K562 (cell line): ENCODE measurements at regions not wholly inside any gene's neighbourhood (a gene's known extent, or its start where the extent isn't known, plus 50 kb on each side); places are given as distances from the start of the nearest gene placed in this dataset.

Experiments
- ATAC-seq: fragments of 200-7000 bp; cut with Tn5 transposase; 3 replicates; pipeline ENCODE4 v1.9.1; 2020; ENCODE audit warnings: moderate library complexity
- BruUV-seq: library from RNA; stranded (reverse); fragments of 400-500 nt; replicated peaks from 2 replicates; lab custom pipeline; 2021; lab: Mats Ljungman, UMichigan
- CTCF ChIA-PET: fragments of 300-600 bp; formaldehyde crosslinking; extraction: SDS; loops from one replicate; lab custom pipeline; 2021; ENCODE audit warnings: low intra/inter-chr PET ratio; lab: Yijun Ruan, JAX
- POLR2A ChIA-PET: fragments of 300-600, 350-650 bp; sonication (Branson Sonifier 250); formaldehyde crosslinking; extraction: SDS; loops from one replicate; lab custom pipeline; 2021; ENCODE audit warnings: antibody characterized with exemption, inconsistent platforms; lab: Yijun Ruan, JAX
- DNase-seq, 4 experiments: peaks; one replicate each; pipeline versions ENCODE4 v3.0.0 to v3.0.0-alpha.2; 2011 to 2018; ENCODE audit warnings: low spot score in 3 of 4, mixed read lengths in 3 of 4; ENCODE audit errors: extremely low read depth in 1 of 4
- FAIRE-seq: peaks from 2 replicates; lab custom pipeline; 2011; peaks lifted over from hg19 to GRCh38; lab: Jason Lieb, UNC
- H2AFZ ChIP-seq: 2 replicates; pipeline ENCODE4 v1.6.0; 2011; ENCODE audit warnings: low read depth, low read length, control low read depth, inconsistent platforms
- H3K27ac ChIP-seq: fragments of 200-600 bp; 3 replicates; pipeline ENCODE4 v1.8.0; 2011; ENCODE audit warnings: low read depth, mild to moderate bottlenecking, control low read depth, inconsistent platforms, low read length, moderate library complexity, mixed read lengths; ENCODE audit errors: extremely low read depth
- H3K27me3 ChIP-seq, 2 experiments: fragments of 300-600 bp in 1 of 2; 2 replicates in 1 of 2; 3 replicates in 1 of 2; pipeline versions ENCODE4 v1.6.0 to v1.8.0; 2011; ENCODE audit warnings: inconsistent platforms in 2 of 2, low read length in 2 of 2, mild to moderate bottlenecking in 1 of 2, mixed read lengths in 1 of 2, moderate library complexity in 1 of 2; ENCODE audit not compliant: control insufficient read depth in 2 of 2, insufficient read depth in 2 of 2
- H3K36me3 ChIP-seq: fragments of 300-600 bp; 3 replicates; pipeline ENCODE4 v1.8.0; 2011; ENCODE audit warnings: mild to moderate bottlenecking, low read length, inconsistent platforms; ENCODE audit not compliant: control insufficient read depth, insufficient read depth
- H3K4me1 ChIP-seq, 2 experiments: fragments of 200-600 bp in 1 of 2; replicated peaks in 1 of 2; 2 replicates in 1 of 2; 3 replicates in 1 of 2; pipeline versions ENCODE4 v1.5.1 to v1.8.0; 2011; ENCODE audit warnings: inconsistent platforms in 2 of 2, low read length in 2 of 2, mild to moderate bottlenecking in 1 of 2, mixed read lengths in 1 of 2, moderate library complexity in 1 of 2; ENCODE audit not compliant: control insufficient read depth in 2 of 2, insufficient read depth in 2 of 2
- H3K4me2 ChIP-seq: 2 replicates; pipeline ENCODE4 v1.6.1; 2011; ENCODE audit warnings: low read length, control low read depth, inconsistent platforms, mixed read lengths; ENCODE audit not compliant: insufficient read depth
- H3K4me3 ChIP-seq: fragments of 200-600 bp; sonication (generic), shearing (Covaris generic); 2 replicates; pipeline ENCODE4 v1.5.1; 2016; ENCODE audit warnings: control low read depth, inconsistent platforms
- H3K79me2 ChIP-seq: fragments of 200-600 bp; 3 replicates; pipeline ENCODE4 v1.8.0; 2011; ENCODE audit warnings: low read length, inconsistent platforms; ENCODE audit not compliant: control insufficient read depth, insufficient read depth
- H3K9ac ChIP-seq, 2 experiments: 2 replicates each; pipeline versions ENCODE4 v1.6.0 to v1.6.1; 2011; ENCODE audit warnings: low read depth in 2 of 2, low read length in 2 of 2, control low read depth in 1 of 2, inconsistent platforms in 1 of 2, mild to moderate bottlenecking in 1 of 2, mixed read lengths in 1 of 2; ENCODE audit not compliant: insufficient read depth in 1 of 2
- H3K9me1 ChIP-seq: one replicate; pipeline ENCODE4 v1.6.0; 2011; ENCODE audit warnings: inconsistent platforms, mild to moderate bottlenecking, low read length, moderate library complexity; ENCODE audit not compliant: control insufficient read depth, insufficient read depth
- H3K9me3 ChIP-seq: replicated peaks from 2 replicates; pipeline ENCODE4 v1.5.1; 2011; ENCODE audit warnings: low read depth, low read length, inconsistent platforms; ENCODE audit not compliant: control insufficient read depth, insufficient read depth
- H4K20me1 ChIP-seq: replicated peaks from 2 replicates; pipeline ENCODE4 v1.6.1; 2011; ENCODE audit warnings: low read length, inconsistent platforms, mixed read lengths; ENCODE audit not compliant: control insufficient read depth, insufficient read depth
- CSDE1 ChIP-seq, 2 experiments: fragments of 450-650 bp; IDR thresholded peaks; 2 replicates each; pipeline ENCODE4 v1.6.1; 2016; ENCODE audit warnings: mild to moderate bottlenecking in 1 of 2
- MECOM ChIP-seq: fragments of 250-450 bp; sonication (Bioruptor Pico); IDR thresholded peaks from 2 replicates; pipeline ENCODE4 v1.8.0; 2022; ENCODE audit warnings: inconsistent platforms
- PCBP1 ChIP-seq: fragments of 200-400 bp; formaldehyde crosslinking; IDR thresholded peaks from 2 replicates; pipeline ENCODE4 v1.6.1; 2018; ENCODE audit warnings: mild to moderate bottlenecking, low read depth, low read length; ENCODE audit not compliant: poor library complexity, severe bottlenecking
- PML ChIP-seq: IDR thresholded peaks from 2 replicates; pipeline ENCODE4 v1.6.1; 2012; ENCODE audit warnings: low read length, inconsistent platforms
- POLR2H ChIP-seq: IDR thresholded peaks from 2 replicates; pipeline ENCODE4 v1.6.1; 2016; ENCODE audit warnings: missing genetic modification characterization, low read depth, mild to moderate bottlenecking, control low read depth, missing compliant biosample characterization, moderate library complexity
- SIN3B ChIP-seq: fragments of 450-650 bp; IDR thresholded peaks from 2 replicates; pipeline ENCODE4 v1.6.1; 2017; ENCODE audit warnings: low read depth, mild to moderate bottlenecking, moderate library complexity
- THRAP3 ChIP-seq: fragments of 450-650 bp; IDR thresholded peaks from 2 replicates; pipeline ENCODE4 v1.6.1; 2016; ENCODE audit warnings: mild to moderate bottlenecking, inconsistent platforms, borderline replicate concordance
- ZNF609 ChIP-seq: sonication (generic); formaldehyde crosslinking; IDR thresholded peaks from 2 replicates; pipeline ENCODE4 v1.8.1; 2023; ENCODE audit warnings: missing genetic modification reagents, mild to moderate bottlenecking, borderline replicate concordance
- ZNF668 ChIP-seq: fragments of 250-450 bp; sonication (Bioruptor Pico); IDR thresholded peaks from 2 replicates; pipeline ENCODE4 v1.8.0; 2022; ENCODE audit warnings: mild to moderate bottlenecking, inconsistent platforms
- WGBS: fragments of 100-300 bp; shearing (Covaris generic); methylation state at CpG from one replicate; pipeline ENCODE4 v1.1.6; 2016; ENCODE audit warnings: low coverage, mixed read lengths; ENCODE audit not compliant: insufficient coverage; ENCODE audit errors: missing lambda C conversion rate; 5-methylcytosine and 5-hydroxymethylcytosine counted together
- in situ Hi-C: fragments of 300-500 bp; cut with MboI; formaldehyde crosslinking; loops from 4 replicates; pipeline ENCODE4 v1.15.0; 2018; ENCODE audit warnings: inconsistent platforms, mixed read lengths
- intact Hi-C: fragments of 100-400 bp; cut with micrococcal nuclease; formaldehyde crosslinking; loops from 2 replicates; pipeline ENCODE4 v1.14.2; 2022
- TF ChIP-seq, protein P1 (sequence below), 3 experiments: IDR thresholded peaks in 2 of 3; conservative IDR thresholded peaks in 1 of 3; 2 replicates each; pipeline ENCODE4 v1.5.1; 2011 to 2012; ENCODE audit warnings: low read length in 3 of 3, mild to moderate bottlenecking in 3 of 3, control low read depth in 2 of 3, improper control_type of control experiment in 1 of 3, inconsistent platforms in 1 of 3, low read depth in 1 of 3, mixed read lengths in 1 of 3, moderate library complexity in 1 of 3; ENCODE audit not compliant: insufficient read depth in 2 of 3
- TF ChIP-seq, protein P2 (sequence below): fragments of 450-650 bp; IDR thresholded peaks from 2 replicates; pipeline ENCODE4 v1.6.1; 2016; ENCODE audit warnings: antibody characterized with exemption

DNA sequence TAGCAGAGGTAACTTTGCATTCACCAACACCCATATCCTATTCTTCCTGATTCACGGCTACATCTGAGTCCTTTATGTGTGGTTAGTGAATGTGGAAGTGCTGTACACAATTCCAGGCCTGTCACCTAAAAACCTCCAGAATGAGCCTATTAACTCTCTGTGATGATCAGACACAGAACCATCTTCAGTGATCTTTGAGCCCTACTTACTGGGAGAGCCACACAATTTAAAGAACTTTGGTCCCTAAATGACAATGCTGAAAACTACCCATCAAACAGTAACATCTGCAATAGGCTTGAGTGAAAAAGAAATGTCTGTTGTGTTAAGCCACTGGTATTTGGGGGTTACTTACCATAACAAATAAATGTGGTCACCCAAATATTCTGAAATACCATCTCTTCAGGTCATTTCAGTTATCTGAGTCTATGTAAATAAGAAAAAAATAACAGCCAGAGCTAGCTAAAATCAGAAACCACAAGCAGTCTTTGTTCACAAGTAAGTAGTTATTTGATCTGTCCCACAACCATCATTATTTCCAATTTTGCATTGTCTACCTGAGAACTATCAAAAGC lies 145.7 kb downstream of the HGF start (continued):
- TF ChIP-seq SIN3B = no peak
- no peak for TF ChIP-seq PCBP1
- no peak for TF ChIP-seq MECOM (CRISPR knock-in tag)
- TF ChIP-seq ZNF609 (CRISPR knock-in tag) = no peak
- no peak for TF ChIP-seq CSDE1 (IDR thresholded peaks at IDR 0.05)

- ChIA-PET CTCF (no interaction called here), POLR2A (no interaction called here)
- BruUV-seq = no TSS peak
- TF ChIP-seq, protein P1, sequence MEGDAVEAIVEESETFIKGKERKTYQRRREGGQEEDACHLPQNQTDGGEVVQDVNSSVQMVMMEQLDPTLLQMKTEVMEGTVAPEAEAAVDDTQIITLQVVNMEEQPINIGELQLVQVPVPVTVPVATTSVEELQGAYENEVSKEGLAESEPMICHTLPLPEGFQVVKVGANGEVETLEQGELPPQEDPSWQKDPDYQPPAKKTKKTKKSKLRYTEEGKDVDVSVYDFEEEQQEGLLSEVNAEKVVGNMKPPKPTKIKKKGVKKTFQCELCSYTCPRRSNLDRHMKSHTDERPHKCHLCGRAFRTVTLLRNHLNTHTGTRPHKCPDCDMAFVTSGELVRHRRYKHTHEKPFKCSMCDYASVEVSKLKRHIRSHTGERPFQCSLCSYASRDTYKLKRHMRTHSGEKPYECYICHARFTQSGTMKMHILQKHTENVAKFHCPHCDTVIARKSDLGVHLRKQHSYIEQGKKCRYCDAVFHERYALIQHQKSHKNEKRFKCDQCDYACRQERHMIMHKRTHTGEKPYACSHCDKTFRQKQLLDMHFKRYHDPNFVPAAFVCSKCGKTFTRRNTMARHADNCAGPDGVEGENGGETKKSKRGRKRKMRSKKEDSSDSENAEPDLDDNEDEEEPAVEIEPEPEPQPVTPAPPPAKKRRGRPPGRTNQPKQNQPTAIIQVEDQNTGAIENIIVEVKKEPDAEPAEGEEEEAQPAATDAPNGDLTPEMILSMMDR (IDR thresholded peaks at IDR 0.05 in 2 of 3, conservative IDR thresholded peaks at IDR 0.05 in 1 of 3; ENCODE audit: insufficient read depth in 2 of 3, low read depth in 1 of 3, low read length in 3 of 3) = no peak
- TF ChIP-seq PML (no peak), THRAP3 (no peak), ZNF668 (no peak), POLR2H (tag) (no peak)
- TF ChIP-seq, protein P2, sequence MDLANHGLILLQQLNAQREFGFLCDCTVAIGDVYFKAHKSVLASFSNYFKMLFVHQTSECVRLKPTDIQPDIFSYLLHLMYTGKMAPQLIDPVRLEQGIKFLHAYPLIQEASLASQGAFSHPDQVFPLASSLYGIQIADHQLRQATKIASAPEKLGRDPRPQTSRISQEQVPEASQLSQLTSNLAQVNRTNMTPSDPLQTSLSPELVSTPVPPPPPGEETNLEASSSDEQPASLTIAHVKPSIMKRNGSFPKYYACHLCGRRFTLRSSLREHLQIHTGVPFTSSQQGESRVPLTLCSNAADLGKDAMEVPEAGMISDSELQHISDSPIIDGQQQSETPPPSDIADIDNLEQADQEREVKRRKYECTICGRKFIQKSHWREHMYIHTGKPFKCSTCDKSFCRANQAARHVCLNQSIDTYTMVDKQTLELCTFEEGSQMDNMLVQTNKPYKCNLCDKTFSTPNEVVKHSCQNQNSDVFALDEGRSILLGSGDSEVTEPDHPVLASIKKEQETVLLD = no peak
- Histone ChIP-seq H3K9me1 (no peaks in the 10 kb centered on the region), H3K9ac (no peak overlapping the region), H3K4me1 (no peaks in the 10 kb centered on the region), H3K27me3 (no peaks in the 10 kb centered on the region), H4K20me1 (no peaks in the 10 kb centered on the region), H3K27ac (no peak overlapping the region), H3K36me3 (no peaks in the 10 kb centered on the region), H3K4me2 (no peak overlapping the region), H3K9me3 (peaks cover 3% of the 10 kb centered on the region; the same call in 1 of the 2 replicates), H3K4me3 (no peak overlapping the region), H2AFZ (no peak overlapping the region), H3K79me2 (no peaks in the 10 kb centered on the region)
- in situ Hi-C loops = no loop called here
- intact Hi-C loops = no loop called here
- ATAC-seq = no peak
- FAIRE-seq = no peak
- DNase-seq = no peak
- 13% methylated on average over 1 of the region's 1 CpG for WGBS
These were observed 146.5 kb downstream of the HGF start for GRCh38 chr7:81623251-81623855.
